B cell (primary cell): ENCODE measurements at regions not wholly inside any gene's neighbourhood (a gene's known extent, or its start where the extent isn't known, plus 50 kb on each side); places are given as distances from the start of the nearest gene placed in this dataset.
"Not testable (repeated sequence)": the region's sequence is repeated elsewhere in the genome, so short reads cannot be mapped to it uniquely, and the experiment has no call there.

Experiments
- ATAC-seq: fragments of 200-7000 bp; cut with Tn5 transposase; one replicate; pipeline ENCODE4 v1.10.0; 2021; ENCODE audit warnings: low read depth, mild to moderate bottlenecking, moderate number of reproducible peaks, moderate library complexity
- CTCF ChIA-PET: fragments of 350-600 bp; sonication (Branson Sonifier 250); formaldehyde crosslinking; loops from one replicate; lab custom pipeline; 2021; ENCODE audit warnings: antibody characterized with exemption, inconsistent platforms; lab: Charles Lee
- POLR2A ChIA-PET: fragments of 350-600 bp; sonication (Branson Sonifier 250); formaldehyde crosslinking; loops from one replicate; lab custom pipeline; 2021; ENCODE audit warnings: antibody characterized with exemption; lab: Charles Lee
- DNase-seq: peaks from one replicate; pipeline ENCODE4 v3.0.0; 2013
- H2AFZ ChIP-seq: 2 replicates; pipeline ENCODE4 v1.6.1; 2012; ENCODE audit warnings: mild to moderate bottlenecking, low read depth, low read length; ENCODE audit not compliant: insufficient read depth, poor library complexity, severe bottlenecking
- H3K27ac ChIP-seq, 2 donors: 1 replicate in 1 of 2; 2 replicates in 1 of 2; pipeline ENCODE4 v1.5.1; 2012 to 2013; ENCODE audit warnings: low read length in 2 of 2, mild to moderate bottlenecking in 2 of 2, moderate library complexity in 1 of 2
- H3K27me3 ChIP-seq, 4 experiments: fragments of 200-600 bp in 1 of 4; sonication (generic) in 1 of 4; replicated peaks in 1 of 4; 1 replicate in 2 of 4; 2 replicates in 2 of 4; pipeline versions ENCODE4 v1.6.1 to v1.7.0; 2013 to 2016; ENCODE audit warnings: low read length in 3 of 4, mild to moderate bottlenecking in 2 of 4, mixed read lengths in 1 of 4, moderate library complexity in 1 of 4; ENCODE audit not compliant: insufficient read depth in 4 of 4, control insufficient read depth in 3 of 4; ENCODE audit errors: control extremely low read depth in 1 of 4
- H3K36me3 ChIP-seq, 2 experiments: replicated peaks in 1 of 2; 1 replicate in 1 of 2; 2 replicates in 1 of 2; pipeline versions ENCODE4 v1.6.1 to v1.7.1; 2013; ENCODE audit warnings: low read length in 1 of 2; ENCODE audit not compliant: insufficient read depth in 2 of 2, control insufficient read depth in 1 of 2; ENCODE audit errors: control extremely low read depth in 1 of 2, extremely low read depth in 1 of 2
- H3K4me1 ChIP-seq, 2 donors: fragments of 200-600 bp in 1 of 2; sonication (generic) in 1 of 2; 1 replicate in 1 of 2; 2 replicates in 1 of 2; pipeline versions ENCODE4 v1.5.1 to v1.6.1; 2013 to 2017; ENCODE audit warnings: low read length in 2 of 2; ENCODE audit not compliant: control insufficient read depth in 2 of 2, insufficient read depth in 2 of 2
- H3K4me2 ChIP-seq: replicated peaks from 2 replicates; pipeline ENCODE3; 2012; ENCODE audit warnings: mild to moderate bottlenecking, low read depth, low read length; ENCODE audit not compliant: poor library complexity, severe bottlenecking
- H3K4me3 ChIP-seq, 5 experiments: fragments of 200-600 bp in 1 of 5; sonication (generic) in 1 of 5; 1 replicate in 3 of 5; 2 replicates in 2 of 5; pipeline versions ENCODE4 v1.5.1 to v1.7.0; 2011 to 2016; ENCODE audit warnings: low read length in 4 of 5, mild to moderate bottlenecking in 4 of 5, low read depth in 2 of 5, control low read depth in 1 of 5, moderate library complexity in 1 of 5; ENCODE audit not compliant: insufficient read depth in 1 of 5; ENCODE audit errors: control extremely low read depth in 1 of 5, extremely low read depth in 1 of 5
- H3K79me2 ChIP-seq: fragments of 200-600 bp; sonication (generic); one replicate; pipeline ENCODE4 v1.6.0; 2016; ENCODE audit warnings: low read length; ENCODE audit not compliant: control insufficient read depth, insufficient read depth
- H3K9ac ChIP-seq: fragments of 200-600 bp; sonication (generic); 2 replicates; pipeline ENCODE4 v1.6.1; 2017; ENCODE audit warnings: mild to moderate bottlenecking, low read length, moderate library complexity
- H3K9me3 ChIP-seq, 3 donors: one replicate each; pipeline versions ENCODE4 v1.6.1 to v1.7.1; 2013; ENCODE audit warnings: low read length in 2 of 3; ENCODE audit not compliant: control insufficient read depth in 2 of 3, insufficient read depth in 1 of 3; ENCODE audit errors: control extremely low read depth in 1 of 3
- H4K20me1 ChIP-seq: 2 replicates; pipeline ENCODE4 v1.6.0; 2012; ENCODE audit warnings: mild to moderate bottlenecking, low read length; ENCODE audit not compliant: insufficient read depth, control insufficient read depth, poor library complexity, severe bottlenecking
- H3K27ac Mint-ChIP-seq: one replicate; pipeline ENCODE4 v1.8.0; 2021; ENCODE audit warnings: mixed read lengths
- H3K27me3 Mint-ChIP-seq: one replicate; pipeline ENCODE4 v1.8.0; 2021; ENCODE audit warnings: mixed read lengths
- H3K4me1 Mint-ChIP-seq: one replicate; pipeline ENCODE4 v1.8.0; 2021; ENCODE audit warnings: mixed read lengths
- H3K4me3 Mint-ChIP-seq: one replicate; pipeline ENCODE4 v1.8.0; 2021; ENCODE audit warnings: mixed read lengths
- H3K9me3 Mint-ChIP-seq: one replicate; pipeline ENCODE4 v1.8.0; 2022; ENCODE audit warnings: mixed read lengths; ENCODE audit not compliant: insufficient read depth
- CTCF ChIP-seq: fragments of 200-600 bp; IDR thresholded peaks from one replicate; pipeline ENCODE4 v1.8.0; 2022; ENCODE audit warnings: antibody characterized with exemption, mild to moderate bottlenecking
- EZH2 ChIP-seq: IDR thresholded peaks from 2 replicates; pipeline ENCODE4 v1.6.1; 2012; ENCODE audit warnings: borderline replicate concordance, low read depth, mild to moderate bottlenecking, moderate library complexity, low read length; ENCODE audit not compliant: insufficient read depth, poor library complexity, severe bottlenecking
- WGBS: methylation state at CpG from one replicate; pipeline ENCODE4 v1.1.5; 2013; ENCODE audit warnings: missing lambda C conversion rate; ENCODE audit not compliant: insufficient coverage; 5-methylcytosine and 5-hydroxymethylcytosine counted together
- intact Hi-C: fragments of 100-400 bp; cut with micrococcal nuclease; formaldehyde crosslinking; loops from one replicate; pipeline ENCODE4 v1.10.0; 2022

- H3K4me3 Mint-ChIP-seq = no peak overlapping the region
- ChIA-PET CTCF (interaction anchor here (1.3 kb wide), 1 partner anchor 517 kb away, joined by 3 read pairs; no protein-coding TSS in a partner anchor), POLR2A (no interaction called here)
- Histone ChIP-seq H3K9me3 (peaks cover 0 to 3% (median 0%) of the 10 kb centered on the region in 3 donors), H2AFZ (no peak overlapping the region), H3K27me3 (no peaks in the 10 kb centered on the region), H3K27ac (no peak overlapping the region), H3K79me2 (no peaks in the 10 kb centered on the region), H4K20me1 (no peaks in the 10 kb centered on the region), H3K4me3 (no peak overlapping the region), H3K9ac (no peak overlapping the region), H3K4me2 (no peak overlapping the region), H3K36me3 (no peaks in the 10 kb centered on the region), H3K4me1 (peaks cover 10 to 13% of the 10 kb centered on the region in 2 donors)
- intact Hi-C loops = no loop called here
- ATAC-seq = no peak
- H3K9me3 Mint-ChIP-seq = no peaks in the 10 kb centered on the region
- H3K4me1 Mint-ChIP-seq = peaks cover 14% of the 10 kb centered on the region
- H3K27me3 Mint-ChIP-seq = peaks cover 11% of the 10 kb centered on the region
- H3K27ac Mint-ChIP-seq = no peak overlapping the region
- WGBS = no CpG with 5 or more reads among the region's 1 CpG
- TF ChIP-seq EZH2 (no peak), CTCF (no peak)
- no peak for DNase-seq
These were observed 112.2 kb upstream of the ADRA1B start for GRCh38 chr5:159804121-159804520.

- no peaks in the 10 kb centered on the region for H3K9me3 Mint-ChIP-seq
- ATAC-seq (no peak), DNase-seq (no peak)
- no peaks in the 10 kb centered on the region for H3K36me3 ChIP-seq
- H3K4me1 ChIP-seq = peaks cover 10 to 13% of the 10 kb centered on the region in 2 donors
- intact Hi-C loops = no loop called here
- no peak overlapping the region for H3K27ac ChIP-seq
- no peak overlapping the region for H3K4me3 ChIP-seq
- H3K4me1 Mint-ChIP-seq = peaks cover 14% of the 10 kb centered on the region
- peaks cover 11% of the 10 kb centered on the region for H3K27me3 Mint-ChIP-seq
- CTCF ChIA-PET = interaction anchor here (1.3 kb wide), 1 partner anchor 518 kb away, joined by 3 read pairs; no protein-coding TSS in a partner anchor
- no peak overlapping the region for H3K4me3 Mint-ChIP-seq
- no peaks in the 10 kb centered on the region for H3K79me2 ChIP-seq
- H3K9ac ChIP-seq = no peak overlapping the region
- no peaks in the 10 kb centered on the region for H4K20me1 ChIP-seq
- POLR2A ChIA-PET = no interaction called here
- H3K27me3 ChIP-seq = no peaks in the 10 kb centered on the region
- no peak overlapping the region for H3K4me2 ChIP-seq
- H3K27ac Mint-ChIP-seq = no peak overlapping the region
- no peak for TF ChIP-seq CTCF
- TF ChIP-seq EZH2 = no peak
- peaks cover 0 to 3% (median 0%) of the 10 kb centered on the region in 3 donors for H3K9me3 ChIP-seq
- no peak overlapping the region for H2AFZ ChIP-seq
- WGBS = no CpG with 5 or more reads among the region's 2 CpGs
These were observed 111.3 kb upstream of the ADRA1B start for GRCh38 chr5:159805021-159805420.

- H3K79me2 ChIP-seq, H3K9me3 ChIP-seq, H3K36me3 ChIP-seq, H3K4me2 ChIP-seq, H3K27me3 ChIP-seq, H3K9me3 Mint-ChIP-seq, H3K4me3 ChIP-seq, H3K27ac ChIP-seq, POLR2A ChIA-PET, H2AFZ ChIP-seq, intact Hi-C loops, H3K27ac Mint-ChIP-seq, H3K4me3 Mint-ChIP-seq, H4K20me1 ChIP-seq, DNase-seq, ATAC-seq, H3K9ac ChIP-seq: not testable (repeated sequence)
- Mint-ChIP-seq H3K27me3 (peaks cover 11% of the 10 kb centered on the region), H3K4me1 (peaks cover 14% of the 10 kb centered on the region)
- WGBS = no CpG with 5 or more reads among the region's 3 CpGs
- H3K4me1 ChIP-seq = peaks cover 10 to 13% of the 10 kb centered on the region in 2 donors
- CTCF ChIA-PET = interaction anchor here (0.6 kb wide), 1 partner anchor 583 kb away, joined by 4 read pairs; no protein-coding TSS in a partner anchor
These were observed 109.1 kb upstream of the ADRA1B start for GRCh38 chr5:159807135-159807534.
